ENCODE measurements at regions not wholly inside any gene's neighbourhood (a gene's known extent, or its start where the extent isn't known, plus 50 kb on each side); places are given as distances from the start of the nearest gene placed in this dataset.

GRCh38 chr14:43956741-43957140 lies 550.3 kb downstream of the FSCB start:
- in situ Hi-C loops (cut with HindIII; ENCODE audit: low pct_ligation_motif_present, low sequenced_read_pairs), result no loop called here
- H3K27ac ChIP-seq, result no peak overlapping the region
- no peaks in the 10 kb centered on the region for H3K36me3 ChIP-seq (replicated peaks)
- no peak for TF ChIP-seq CTCF (IDR thresholded peaks at IDR 0.05; ENCODE audit: low read depth, low read length, missing control alignments)
- H3K4me3 ChIP-seq (ENCODE audit: low read depth, low read length), result no peak overlapping the region
- DNase-seq, result no peak
- H3K27me3 ChIP-seq (replicated peaks), result no peaks in the 10 kb centered on the region

GRCh38 chr14:43949400-43949799 lies 557.7 kb downstream of the FSCB start:
- no peak for TF ChIP-seq CTCF (IDR thresholded peaks at IDR 0.05; ENCODE audit: low read depth, low read length, missing control alignments)
- in situ Hi-C loops (cut with HindIII; ENCODE audit: low pct_ligation_motif_present, low sequenced_read_pairs), result no loop called here
- Histone ChIP-seq H3K36me3 (replicated peaks) (no peaks in the 10 kb centered on the region), H3K27ac (no peak overlapping the region), H3K27me3 (replicated peaks) (no peaks in the 10 kb centered on the region), H3K4me3 (ENCODE audit: low read depth, low read length) (no peak overlapping the region)
- DNase-seq, result no peak

- no peak overlapping the region for H3K4me3 ChIP-seq (ENCODE audit: low read depth, low read length)
- in situ Hi-C loops (cut with HindIII; ENCODE audit: low pct_ligation_motif_present, low sequenced_read_pairs), result no loop called here
- no peak for TF ChIP-seq CTCF (IDR thresholded peaks at IDR 0.05; ENCODE audit: low read depth, low read length, missing control alignments)
- no peaks in the 10 kb centered on the region for H3K36me3 ChIP-seq (replicated peaks)
- DNase-seq, result no peak
- H3K27ac ChIP-seq, result no peak overlapping the region
- no peaks in the 10 kb centered on the region for H3K27me3 ChIP-seq (replicated peaks)
Observed at GRCh38 chr14:43939836-43940235, 567.2 kb downstream of the FSCB start.

- in situ Hi-C loops (cut with HindIII; ENCODE audit: low pct_ligation_motif_present, low sequenced_read_pairs), result no loop called here
- DNase-seq, result no peak
- no peak for TF ChIP-seq CTCF (IDR thresholded peaks at IDR 0.05; ENCODE audit: low read depth, low read length, missing control alignments)
- H3K27me3 ChIP-seq (replicated peaks), result no peaks in the 10 kb centered on the region
- no peaks in the 10 kb centered on the region for H3K36me3 ChIP-seq (replicated peaks)
- no peak overlapping the region for H3K27ac ChIP-seq
- H3K4me3 ChIP-seq (ENCODE audit: low read depth, low read length), result no peak overlapping the region
Observed at GRCh38 chr14:43938588-43939281, 568.3 kb downstream of the FSCB start.

GRCh38 chr14:43937001-43937400 lies 570.1 kb downstream of the FSCB start:
- Histone ChIP-seq H3K27ac (no peak overlapping the region), H3K27me3 (replicated peaks) (no peaks in the 10 kb centered on the region), H3K36me3 (replicated peaks) (no peaks in the 10 kb centered on the region), H3K4me3 (ENCODE audit: low read depth, low read length) (no peak overlapping the region)
- no peak for DNase-seq
- TF ChIP-seq CTCF (IDR thresholded peaks at IDR 0.05; ENCODE audit: low read depth, low read length, missing control alignments), result no peak
- in situ Hi-C loops (cut with HindIII; ENCODE audit: low pct_ligation_motif_present, low sequenced_read_pairs), result no loop called here

- DNase-seq, result no peak
- in situ Hi-C loops (cut with HindIII; ENCODE audit: low pct_ligation_motif_present, low sequenced_read_pairs), result no loop called here
- TF ChIP-seq CTCF (IDR thresholded peaks at IDR 0.05; ENCODE audit: low read depth, low read length, missing control alignments), result no peak
- Histone ChIP-seq H3K36me3 (replicated peaks) (no peaks in the 10 kb centered on the region), H3K27ac (no peak overlapping the region), H3K27me3 (replicated peaks) (no peaks in the 10 kb centered on the region), H3K4me3 (ENCODE audit: low read depth, low read length) (no peak overlapping the region)
Observed at GRCh38 chr14:43934102-43934501, 573.0 kb downstream of the FSCB start.
